ENCODE measurements at regions not wholly inside any gene's neighbourhood (a gene's known extent, or its start where the extent isn't known, plus 50 kb on each side); places are given as distances from the start of the nearest gene placed in this dataset. TPM values are rescaled to one million over a fixed set of nuclear protein-coding genes. Genes with fewer than 3 reads are reported as not detected.

GRCh38 chr10:123613346-123613850, 52.8 kb upstream of the GPR26 start:
- H2BK12ac ChIP-seq (ENCODE audit: low read length in 2 of 2) = no peak overlapping the region
- no peak overlapping the region for H2AK5ac ChIP-seq (ENCODE audit: low read length, severe bottlenecking)
- no peak overlapping the region for H2BK15ac ChIP-seq (ENCODE audit: low read depth, poor library complexity, severe bottlenecking)
- no peak overlapping the region for H3K18ac ChIP-seq (ENCODE audit: low read depth in 1 of 2, low read length in 2 of 2)
- no peak overlapping the region for H4K8ac ChIP-seq (ENCODE audit: low read length)
- H3K4me3 ChIP-seq (ENCODE audit: insufficient read depth in 1 of 2, low read depth in 1 of 2, low read length in 2 of 2) = no peak overlapping the region
- DNase-seq = no peak
- H3K4me1 ChIP-seq (ENCODE audit: control insufficient read depth, insufficient read depth, low read depth, low read length) = no peaks in the 10 kb centered on the region
- H2BK120ac ChIP-seq (ENCODE audit: low read depth, low read length) = no peak overlapping the region
- H3K23ac ChIP-seq (ENCODE audit: low read length in 2 of 2) = no peak overlapping the region
- H3K9ac ChIP-seq (ENCODE audit: low read length) = no peak overlapping the region
- peaks cover 3% of the 10 kb centered on the region for H3K9me3 ChIP-seq (ENCODE audit: control insufficient read depth, low read length)
- peaks cover 0 to 37% of the 10 kb centered on the region in 2 experiments for H3K27me3 ChIP-seq (ENCODE audit: control insufficient read depth in 1 of 2, insufficient read depth in 1 of 2, low read length in 2 of 2)
- H3K36me3 ChIP-seq (ENCODE audit: control insufficient read depth in 1 of 2, insufficient read depth in 2 of 2, low read depth in 1 of 2, low read length in 2 of 2) = no peaks in the 10 kb centered on the region
- no peak overlapping the region for H2AFZ ChIP-seq (ENCODE audit: low read depth, low read length)
- no peak overlapping the region for H3K4ac ChIP-seq (ENCODE audit: low read depth in 1 of 2, low read length in 2 of 2)
- no peak overlapping the region for H2BK5ac ChIP-seq (ENCODE audit: low read depth, low read length, poor library complexity, severe bottlenecking)
- H3K4me2 ChIP-seq (ENCODE audit: low read length, poor library complexity, severe bottlenecking) = no peak overlapping the region
- 65% methylated on average over 7 of the region's 7 CpGs for WGBS
- H3K27ac ChIP-seq (ENCODE audit: low read length, poor library complexity, severe bottlenecking) = no peak overlapping the region
- H4K91ac ChIP-seq (ENCODE audit: low read length) = no peak overlapping the region
- H3K79me1 ChIP-seq (replicated peaks; ENCODE audit: low read length, poor library complexity, severe bottlenecking) = no peaks in the 10 kb centered on the region
- H3K14ac ChIP-seq (ENCODE audit: low read length in 2 of 2) = no peak overlapping the region

DNA sequence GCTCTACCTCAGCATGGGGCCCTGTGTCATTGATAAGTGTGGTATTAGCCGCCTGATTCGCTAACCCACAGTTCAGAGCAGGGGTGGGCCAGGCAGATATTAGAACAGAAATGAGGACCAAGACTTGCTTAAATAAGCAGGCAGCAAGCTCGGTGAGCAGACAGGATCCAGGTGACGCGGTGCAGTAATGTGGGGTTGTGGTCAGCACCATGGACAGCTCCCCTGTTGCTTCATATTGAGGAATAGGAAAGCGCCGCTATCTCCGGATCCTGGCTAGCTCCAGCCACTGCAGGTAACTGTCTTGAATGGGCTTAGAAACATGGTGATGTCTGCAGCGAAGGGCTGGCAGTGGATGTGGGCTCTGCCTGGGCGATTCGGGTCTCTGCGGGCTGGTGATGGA, 51.3 kb upstream of the GPR26 start:
- no peak overlapping the region for H4K8ac ChIP-seq (ENCODE audit: low read length)
- no peak overlapping the region for H3K14ac ChIP-seq (ENCODE audit: low read length in 2 of 2)
- peaks cover 3% of the 10 kb centered on the region for H3K9me3 ChIP-seq (ENCODE audit: control insufficient read depth, low read length)
- H2BK5ac ChIP-seq (ENCODE audit: low read depth, low read length, poor library complexity, severe bottlenecking) = no peak overlapping the region
- 20% methylated on average over 12 of the region's 12 CpGs for WGBS
- H3K27ac ChIP-seq (ENCODE audit: low read length, poor library complexity, severe bottlenecking) = no peak overlapping the region
- no peak overlapping the region for H2AFZ ChIP-seq (ENCODE audit: low read depth, low read length)
- no peaks in the 10 kb centered on the region for H3K79me1 ChIP-seq (replicated peaks; ENCODE audit: low read length, poor library complexity, severe bottlenecking)
- peaks cover 0 to 27% of the 10 kb centered on the region in 2 experiments for H3K27me3 ChIP-seq (ENCODE audit: control insufficient read depth in 1 of 2, insufficient read depth in 1 of 2, low read length in 2 of 2)
- H4K91ac ChIP-seq (ENCODE audit: low read length) = no peak overlapping the region
- no peak overlapping the region for H3K4ac ChIP-seq (ENCODE audit: low read depth in 1 of 2, low read length in 2 of 2)
- no peak overlapping the region for H3K9ac ChIP-seq (ENCODE audit: low read length)
- H3K18ac ChIP-seq (ENCODE audit: low read depth in 1 of 2, low read length in 2 of 2) = no peak overlapping the region
- no peaks in the 10 kb centered on the region for H3K4me1 ChIP-seq (ENCODE audit: control insufficient read depth, insufficient read depth, low read depth, low read length)
- DNase-seq = no peak
- no peaks in the 10 kb centered on the region for H3K36me3 ChIP-seq (ENCODE audit: control insufficient read depth in 1 of 2, insufficient read depth in 2 of 2, low read depth in 1 of 2, low read length in 2 of 2)
- no peak overlapping the region for H2BK12ac ChIP-seq (ENCODE audit: low read length in 2 of 2)
- H3K4me2 ChIP-seq (ENCODE audit: low read length, poor library complexity, severe bottlenecking) = no peak overlapping the region
- no peak overlapping the region for H2BK15ac ChIP-seq (ENCODE audit: low read depth, poor library complexity, severe bottlenecking)
- no peak overlapping the region for H3K4me3 ChIP-seq (ENCODE audit: insufficient read depth in 1 of 2, low read depth in 1 of 2, low read length in 2 of 2)
- H3K23ac ChIP-seq (ENCODE audit: low read length in 2 of 2) = no peak overlapping the region
- no peak overlapping the region for H2BK120ac ChIP-seq (ENCODE audit: low read depth, low read length)
- no peak overlapping the region for H2AK5ac ChIP-seq (ENCODE audit: low read length, severe bottlenecking)

Small RNAs in the stretch of these regions (small RNA-seq; reads per million reads assigned to genes)
- not detected for gene AL160290.3 (ENCODE audit: low read depth)

Data from mesenchymal stem cell (in vitro differentiated cells and primary cell).